A673 (cell line): ENCODE measurements at regions not wholly inside any gene's neighbourhood (a gene's known extent, or its start where the extent isn't known, plus 50 kb on each side); places are given as distances from the start of the nearest gene placed in this dataset.

Experiments
- CTCF ChIP-seq: fragments of 300-800, 200-600 bp; sonication (generic); conservative IDR thresholded peaks from 2 replicates; pipeline ENCODE4 v1.5.1; 2017; ENCODE audit warnings: low read depth, mild to moderate bottlenecking, antibody characterized with exemption, low read length, moderate library complexity, mixed read lengths
- EZH2 ChIP-seq: fragments of 200-600 bp; sonication (generic); IDR thresholded peaks from 2 replicates; pipeline ENCODE4 v1.6.1; 2017; ENCODE audit warnings: borderline replicate concordance, low read depth, mild to moderate bottlenecking, mixed read lengths, antibody characterized with exemption, low read length; ENCODE audit not compliant: poor library complexity, severe bottlenecking

- TF ChIP-seq CTCF (no peak), EZH2 (no peak)
Observed at GRCh38 chr20:56091628-56092234, 86.4 kb upstream of the CBLN4 start.
